ENCODE measurements at regions not wholly inside any gene's neighbourhood (a gene's known extent, or its start where the extent isn't known, plus 50 kb on each side); places are given as distances from the start of the nearest gene placed in this dataset.
A peak's percentile ranks its signal among the peaks of the same experiment; 100 is the strongest.

GRCh38 chr11:38206663-38207062, 1608.6 kb upstream of the RAG2 start:
- intact Hi-C loops (cut with DNase I; ENCODE audit: low total_unique reads) = no loop called here
- DNase-seq = no peak
- H3K36me3 ChIP-seq = no peaks in the 10 kb centered on the region
- H3K4me1 ChIP-seq = no peaks in the 10 kb centered on the region
- H3K27me3 ChIP-seq = no peaks in the 10 kb centered on the region
- H3K4me3 ChIP-seq = no peak overlapping the region
- no peaks in the 10 kb centered on the region for H3K9me3 ChIP-seq
- 61 to 78% (median 67%) methylated on average over 2 of the region's 2 CpGs for WGBS, 5 donors
- TF ChIP-seq POLR2A (IDR thresholded peaks at IDR 0.05) (no peak), POLR2AphosphoS5 (IDR thresholded peaks at IDR 0.05) (no peak), CTCF (IDR thresholded peaks at IDR 0.05) (no peak), EP300 (IDR thresholded peaks at IDR 0.05) (no peak)
- H3K27ac ChIP-seq = no peak overlapping the region

- no peak overlapping the region for H3K4me3 ChIP-seq
- TF ChIP-seq POLR2AphosphoS5 (IDR thresholded peaks at IDR 0.05) (no peak), CTCF (IDR thresholded peaks at IDR 0.05) (no peak), POLR2A (IDR thresholded peaks at IDR 0.05) (no peak), EP300 (IDR thresholded peaks at IDR 0.05) (no peak)
- no peak overlapping the region for H3K27ac ChIP-seq
- intact Hi-C loops (cut with DNase I; ENCODE audit: low total_unique reads) = no loop called here
- no peaks in the 10 kb centered on the region for H3K9me3 ChIP-seq
- WGBS, 5 donors = 76 to 94% (median 89%) methylated on average over 1 of the region's 1 CpG
- H3K36me3 ChIP-seq = no peaks in the 10 kb centered on the region
- DNase-seq = no peak
- H3K27me3 ChIP-seq = no peaks in the 10 kb centered on the region
- H3K4me1 ChIP-seq = no peaks in the 10 kb centered on the region
Observed at GRCh38 chr11:38191101-38191500, 1593.1 kb upstream of the RAG2 start.

GRCh38 chr11:38182126-38182866, 1584.3 kb upstream of the RAG2 start:
- Histone ChIP-seq H3K4me1 (peaks cover 0 to 4% (median 0%) of the 10 kb centered on the region in 4 donors), H3K9me3 (no peaks in the 10 kb centered on the region), H3K4me3 (no peak overlapping the region), H3K27me3 (no peaks in the 10 kb centered on the region), H3K36me3 (no peaks in the 10 kb centered on the region), H3K27ac (no peak overlapping the region)
- DNase-seq = peak in 1 of 2 donors; percentile 6
- TF ChIP-seq CTCF (IDR thresholded peaks at IDR 0.05) = no peak
- TF ChIP-seq POLR2A (IDR thresholded peaks at IDR 0.05) = no peak
- TF ChIP-seq POLR2AphosphoS5 (IDR thresholded peaks at IDR 0.05) = no peak
- no peak for TF ChIP-seq EP300 (IDR thresholded peaks at IDR 0.05)
- intact Hi-C loops (cut with DNase I; ENCODE audit: low total_unique reads) = no loop called here
- WGBS, 5 donors = 6 to 27% (median 25%) methylated on average over 1 of the region's 1 CpG

GRCh38 chr11:38176686-38177322, 1578.8 kb upstream of the RAG2 start:
- H3K4me1 ChIP-seq = no peaks in the 10 kb centered on the region
- TF ChIP-seq POLR2A (IDR thresholded peaks at IDR 0.05) = no peak
- no peak for TF ChIP-seq EP300 (IDR thresholded peaks at IDR 0.05)
- TF ChIP-seq CTCF (IDR thresholded peaks at IDR 0.05) = no peak
- TF ChIP-seq POLR2AphosphoS5 (IDR thresholded peaks at IDR 0.05) = no peak
- H3K9me3 ChIP-seq = peaks cover 0 to 6% (median 0%) of the 10 kb centered on the region in 4 donors
- H3K27ac ChIP-seq = no peak overlapping the region
- H3K36me3 ChIP-seq = no peaks in the 10 kb centered on the region
- H3K4me3 ChIP-seq = no peak overlapping the region
- intact Hi-C loops (cut with DNase I; ENCODE audit: low total_unique reads) = no loop called here
- H3K27me3 ChIP-seq = no peaks in the 10 kb centered on the region
- DNase-seq = no peak
- WGBS, 5 donors = 82 to 94% (median 85%) methylated on average over 11 to 12 of the region's 12 CpGs

Measured in stomach (tissue), 8 donors.